H9 (cell line): ENCODE measurements at regions not wholly inside any gene's neighbourhood (a gene's known extent, or its start where the extent isn't known, plus 50 kb on each side); places are given as distances from the start of the nearest gene placed in this dataset.

ENCODE experiments used
- DNase-seq: peaks from one replicate; pipeline ENCODE4 v3.0.0-alpha.2; 2017
- H2AFZ ChIP-seq: one replicate; pipeline ENCODE4 v1.6.1; 2013; ENCODE audit warnings: mild to moderate bottlenecking, low read length, control low read depth, moderate library complexity
- H2AK5ac ChIP-seq: 2 replicates; pipeline ENCODE4 v1.6.1; 2013; ENCODE audit warnings: low read length, control low read depth, mixed read lengths; ENCODE audit not compliant: insufficient read length
- H2BK120ac ChIP-seq: one replicate; pipeline ENCODE4 v1.6.1; 2013; ENCODE audit warnings: low read depth, mild to moderate bottlenecking, low read length, control low read depth, inconsistent platforms; ENCODE audit not compliant: poor library complexity, severe bottlenecking
- H2BK12ac ChIP-seq: 2 replicates; pipeline ENCODE4 v1.6.1; 2013; ENCODE audit warnings: low read length, control low read depth, mixed read lengths, low read depth; ENCODE audit not compliant: insufficient read length
- H2BK15ac ChIP-seq: 2 replicates; pipeline ENCODE4 v1.6.1; 2013; ENCODE audit warnings: low read depth, low read length, control low read depth
- H2BK20ac ChIP-seq: one replicate; pipeline ENCODE4 v1.6.1; 2013; ENCODE audit warnings: low read depth, mild to moderate bottlenecking, low read length, control low read depth, inconsistent platforms; ENCODE audit not compliant: poor library complexity, severe bottlenecking
- H2BK5ac ChIP-seq: 2 replicates; pipeline ENCODE4 v1.6.1; 2013; ENCODE audit warnings: low read length, control low read depth, mixed read lengths; ENCODE audit not compliant: insufficient read length
- H3K14ac ChIP-seq: 2 replicates; pipeline ENCODE4 v1.6.1; 2013; ENCODE audit warnings: low read length, control low read depth; ENCODE audit not compliant: insufficient read depth
- H3K18ac ChIP-seq: 2 replicates; pipeline ENCODE4 v1.6.1; 2013; ENCODE audit warnings: low read depth, mild to moderate bottlenecking, mixed read lengths, low read length, control low read depth; ENCODE audit not compliant: insufficient read length
- H3K23ac ChIP-seq: 2 replicates; pipeline ENCODE4 v1.6.1; 2013; ENCODE audit warnings: low read length, control low read depth, mixed read lengths, low read depth; ENCODE audit not compliant: insufficient read length
- H3K23me2 ChIP-seq: 2 replicates; pipeline ENCODE4 v1.6.1; 2013; ENCODE audit warnings: low read depth, mild to moderate bottlenecking, mixed read lengths, low read length, control low read depth; ENCODE audit not compliant: insufficient read length, poor library complexity, severe bottlenecking
- H3K27ac ChIP-seq: 2 replicates; pipeline ENCODE4 v1.5.1; 2013; ENCODE audit warnings: low read length, control low read depth, mixed read lengths, low read depth; ENCODE audit not compliant: insufficient read length
- H3K27me3 ChIP-seq: 2 replicates; pipeline ENCODE4 v1.6.1; 2013; ENCODE audit warnings: low read length, control low read depth, inconsistent platforms; ENCODE audit not compliant: insufficient read depth
- H3K4ac ChIP-seq: 2 replicates; pipeline ENCODE4 v1.6.1; 2013; ENCODE audit warnings: low read depth, mild to moderate bottlenecking, control low read depth, inconsistent platforms, low read length, moderate library complexity
- H3K4me1 ChIP-seq: 2 replicates; pipeline ENCODE4 v1.6.1; 2013; ENCODE audit warnings: low read length, control low read depth, inconsistent platforms; ENCODE audit not compliant: insufficient read depth
- H3K4me2 ChIP-seq: 2 replicates; pipeline ENCODE4 v1.6.1; 2013; ENCODE audit warnings: low read length, control low read depth, mixed read lengths; ENCODE audit not compliant: insufficient read length, insufficient read depth
- H3K56ac ChIP-seq: 2 replicates; pipeline ENCODE4 v1.6.1; 2013; ENCODE audit warnings: low read depth, mild to moderate bottlenecking, mixed read lengths, low read length, control low read depth; ENCODE audit not compliant: insufficient read length
- H3K79me1 ChIP-seq: 2 replicates; pipeline ENCODE4 v1.6.1; 2013; ENCODE audit warnings: low read depth, mild to moderate bottlenecking, moderate library complexity, low read length, control low read depth, inconsistent platforms; ENCODE audit not compliant: insufficient read depth, poor library complexity, severe bottlenecking
- H3K79me2 ChIP-seq: 2 replicates; pipeline ENCODE4 v1.6.1; 2013; ENCODE audit warnings: low read length, control low read depth, inconsistent platforms; ENCODE audit not compliant: insufficient read depth
- H3K9ac ChIP-seq: 2 replicates; pipeline ENCODE4 v1.6.1; 2013; ENCODE audit warnings: low read length, control low read depth, mixed read lengths; ENCODE audit not compliant: insufficient read length; ENCODE audit errors: extremely low read depth
- H3K9me3 ChIP-seq: one replicate; pipeline ENCODE4 v1.6.1; 2013; ENCODE audit warnings: low read depth, low read length, inconsistent platforms; ENCODE audit not compliant: control insufficient read depth
- H3T11ph ChIP-seq: one replicate; pipeline ENCODE4 v1.6.1; 2013; ENCODE audit warnings: mild to moderate bottlenecking, low read length, control low read depth, inconsistent platforms
- H4K20me1 ChIP-seq: one replicate; pipeline ENCODE4 v1.6.1; 2013; ENCODE audit not compliant: control insufficient read depth, insufficient read length, insufficient read depth
- H4K5ac ChIP-seq: 2 replicates; pipeline ENCODE4 v1.6.1; 2013; ENCODE audit warnings: low read depth, mild to moderate bottlenecking, mixed read lengths, low read length, control low read depth; ENCODE audit not compliant: insufficient read length
- H4K8ac ChIP-seq: replicated peaks from 2 replicates; pipeline ENCODE4 v1.6.1; 2013; ENCODE audit warnings: low read length, control low read depth, mixed read lengths, low read depth; ENCODE audit not compliant: insufficient read length
- H4K91ac ChIP-seq: 2 replicates; pipeline ENCODE4 v1.6.1; 2013; ENCODE audit warnings: low read depth, mild to moderate bottlenecking, moderate library complexity, mixed read lengths, low read length, control low read depth; ENCODE audit not compliant: insufficient read length
- H3K27ac Mint-ChIP-seq, 3 experiments: 2 replicates in 2 of 3; 3 replicates in 1 of 3; pipeline ENCODE4 v1.8.0; 2020 to 2021; ENCODE audit warnings: mixed read lengths in 3 of 3, mild to moderate bottlenecking in 1 of 3, moderate library complexity in 1 of 3
- H3K27me3 Mint-ChIP-seq: 2 replicates; pipeline ENCODE4 v1.8.0; 2021; ENCODE audit warnings: low read depth, mild to moderate bottlenecking, moderate library complexity, mixed read lengths
- H3K36me3 Mint-ChIP-seq, 3 experiments: 2 replicates in 2 of 3; 3 replicates in 1 of 3; pipeline ENCODE4 v1.8.0; 2020 to 2021; ENCODE audit warnings: low read depth in 3 of 3, mixed read lengths in 3 of 3; ENCODE audit not compliant: insufficient read depth in 1 of 3
- H3K4me1 Mint-ChIP-seq, 2 experiments: 2 replicates each; pipeline ENCODE4 v1.8.0; 2020; ENCODE audit warnings: mixed read lengths in 2 of 2
- H3K4me3 Mint-ChIP-seq, 2 experiments: 2 replicates in 1 of 2; 3 replicates in 1 of 2; pipeline ENCODE4 v1.8.0; 2020 to 2021; ENCODE audit warnings: mild to moderate bottlenecking in 2 of 2, mixed read lengths in 2 of 2, moderate library complexity in 1 of 2
- H3K9me3 Mint-ChIP-seq, 2 experiments: 2 replicates in 1 of 2; 3 replicates in 1 of 2; pipeline ENCODE4 v1.8.0; 2020; ENCODE audit warnings: mild to moderate bottlenecking in 2 of 2, mixed read lengths in 2 of 2, moderate library complexity in 1 of 2
- CTCF ChIP-seq: fragments of 200-600 bp; sonication (generic); conservative IDR thresholded peaks from 3 replicates; pipeline ENCODE4 v1.8.0; 2021; ENCODE audit warnings: antibody characterized with exemption, mild to moderate bottlenecking
- WGBS: extraction: QIAGEN DNeasy Blood & Tissue Kit; methylation state at CpG from one replicate; pipeline ENCODE4 v1.1.7; 2013; ENCODE audit warnings: missing lambda C conversion rate, low lambda C conversion rate, mixed read lengths; ENCODE audit not compliant: insufficient read length; ENCODE audit errors: extremely low coverage; 5-methylcytosine and 5-hydroxymethylcytosine counted together

DNA sequence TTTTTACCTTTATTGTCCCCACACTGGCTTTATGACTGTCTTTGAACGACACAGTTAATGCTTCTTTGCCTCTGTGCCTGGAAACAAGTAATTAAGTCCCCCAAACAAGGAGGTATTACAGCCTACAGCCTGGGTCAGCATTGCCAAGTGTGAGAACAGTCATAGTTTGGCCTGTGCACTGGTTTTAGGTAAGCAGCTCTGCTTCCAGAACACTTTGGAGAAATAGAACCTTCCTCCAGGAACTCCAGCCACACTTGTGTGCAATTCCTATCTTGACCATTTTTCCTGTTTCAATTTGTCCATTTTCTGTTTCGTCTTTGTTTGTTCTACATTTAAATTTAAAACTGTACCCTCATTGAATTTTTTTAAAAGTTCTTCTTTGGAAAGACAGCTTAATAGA lies 568.2 kb downstream of the TUSC7 start:
- H3K4me1 Mint-ChIP-seq: peaks cover 0 to 6% of the 10 kb centered on the region in 2 experiments; a peak in 1 of 4 replicates

More for the DNA sequence above, 568.2 kb downstream of the TUSC7 start:
- no peaks in the 10 kb centered on the region for H3K79me2 ChIP-seq
- Mint-ChIP-seq H3K4me3 (no peak overlapping the region), H3K27me3 (no peaks in the 10 kb centered on the region), H3K9me3 (no peaks in the 10 kb centered on the region), H3K27ac (no peak overlapping the region), H3K36me3 (no peaks in the 10 kb centered on the region)
- no peaks in the 10 kb centered on the region for H3K27me3 ChIP-seq
- H2BK12ac ChIP-seq: no peak overlapping the region
- no peak overlapping the region for H3K9ac ChIP-seq
- no peaks in the 10 kb centered on the region for H4K20me1 ChIP-seq
- no peak overlapping the region for H3K18ac ChIP-seq
- no peaks in the 10 kb centered on the region for H3K79me1 ChIP-seq
- H2BK5ac ChIP-seq: no peak overlapping the region
- no CpG with 5 or more reads among the region's 2 CpGs for WGBS
- no peak overlapping the region for H3K27ac ChIP-seq
- no peak for DNase-seq
- H3K14ac ChIP-seq: no peak overlapping the region
- H4K8ac ChIP-seq: no peak overlapping the region
- H3K9me3 ChIP-seq: no peaks in the 10 kb centered on the region
- no peak overlapping the region for H2BK120ac ChIP-seq
- H4K5ac ChIP-seq: no peak overlapping the region
- no peak overlapping the region for H3K23ac ChIP-seq
- no peak overlapping the region for H2BK20ac ChIP-seq
- H3K56ac ChIP-seq: no peak overlapping the region
- no peak overlapping the region for H3T11ph ChIP-seq
- H4K91ac ChIP-seq: no peak overlapping the region
- no peak for TF ChIP-seq CTCF
- H3K23me2 ChIP-seq: no peaks in the 10 kb centered on the region
- no peak overlapping the region for H2AFZ ChIP-seq
- no peak overlapping the region for H3K4me2 ChIP-seq
- H3K4me1 ChIP-seq: peaks cover 3% of the 10 kb centered on the region; the same call in 1 of the 2 replicates
- no peak overlapping the region for H3K4ac ChIP-seq
- H2AK5ac ChIP-seq: no peak overlapping the region
- no peak overlapping the region for H2BK15ac ChIP-seq
